H1 (cell line): ENCODE measurements at regions not wholly inside any gene's neighbourhood (a gene's known extent, or its start where the extent isn't known, plus 50 kb on each side); places are given as distances from the start of the nearest gene placed in this dataset.

Source experiments
- CTCF ChIA-PET: fragments of 300-600 bp; sonication (Branson Sonifier 250); formaldehyde crosslinking; loops from one replicate; lab custom pipeline; 2021; ENCODE audit not compliant: partially characterized antibody; lab: Charles Lee
- POLR2A ChIA-PET: fragments of 300-600 bp; sonication (Branson Sonifier 250); formaldehyde crosslinking; loops from one replicate; lab custom pipeline; 2021; ENCODE audit warnings: inconsistent platforms; ENCODE audit not compliant: partially characterized antibody; lab: Charles Lee
- DNase-seq, 2 experiments: peaks; one replicate each; pipeline versions ENCODE4 v3.0.0 to v3.0.0-alpha.2; 2010 to 2022; ENCODE audit warnings: low spot score in 2 of 2, low read depth in 1 of 2, mixed read lengths in 1 of 2
- FAIRE-seq: peaks from 2 replicates; lab custom pipeline; 2011; peaks lifted over from hg19 to GRCh38; lab: Jason Lieb, UNC
- H2AFZ ChIP-seq: 2 replicates; pipeline ENCODE4 v1.8.1; 2012; ENCODE audit warnings: low read length, inconsistent platforms
- H2AK5ac ChIP-seq: 2 replicates; pipeline ENCODE4 v1.6.1; 2013; ENCODE audit warnings: low read depth, low read length
- H2BK120ac ChIP-seq: replicated peaks from 2 replicates; pipeline ENCODE3; 2013; ENCODE audit warnings: low read depth, low read length, inconsistent platforms
- H2BK12ac ChIP-seq: 2 replicates; pipeline ENCODE4 v1.6.1; 2013; ENCODE audit warnings: low read depth, low read length
- H2BK15ac ChIP-seq: 2 replicates; pipeline ENCODE4 v1.6.1; 2013; ENCODE audit warnings: low read length
- H2BK20ac ChIP-seq: 2 replicates; pipeline ENCODE4 v1.6.1; 2013; ENCODE audit warnings: low read length
- H2BK5ac ChIP-seq: 2 replicates; pipeline ENCODE4 v1.6.1; 2013; ENCODE audit warnings: low read depth, low read length
- H3K14ac ChIP-seq: 2 replicates; pipeline ENCODE4 v1.6.1; 2013; ENCODE audit warnings: inconsistent platforms; ENCODE audit not compliant: insufficient read length
- H3K18ac ChIP-seq: 2 replicates; pipeline ENCODE4 v1.6.1; 2013; ENCODE audit warnings: low read length; ENCODE audit errors: extremely low read depth
- H3K23ac ChIP-seq: 2 replicates; pipeline ENCODE4 v1.6.1; 2013; ENCODE audit warnings: inconsistent platforms; ENCODE audit not compliant: insufficient read length
- H3K23me2 ChIP-seq: 2 replicates; pipeline ENCODE4 v1.6.1; 2013; ENCODE audit warnings: low read depth, low read length
- H3K27ac ChIP-seq: 2 replicates; pipeline ENCODE4 v1.6.1; 2011; ENCODE audit warnings: low read depth, low read length, inconsistent platforms
- H3K27me3 ChIP-seq, 4 experiments: replicated peaks in 1 of 4; 1 replicate in 1 of 4; 2 replicates in 3 of 4; pipeline versions ENCODE4 v1.6.1 to v1.8.1; 2011 to 2013; ENCODE audit warnings: low read length in 3 of 4, mild to moderate bottlenecking in 3 of 4, inconsistent platforms in 2 of 4, mixed read lengths in 2 of 4, moderate library complexity in 1 of 4; ENCODE audit not compliant: control insufficient read depth in 3 of 4, insufficient read depth in 3 of 4; ENCODE audit errors: extremely low read depth in 1 of 4
- H3K36me3 ChIP-seq, 4 experiments: 2 replicates each; pipeline versions ENCODE4 v1.6.1 to v1.8.1; 2011 to 2013; ENCODE audit warnings: mild to moderate bottlenecking in 4 of 4, low read length in 3 of 4, moderate library complexity in 2 of 4, control low read depth in 1 of 4, inconsistent platforms in 1 of 4; ENCODE audit not compliant: insufficient read depth in 4 of 4, control insufficient read depth in 2 of 4
- H3K4ac ChIP-seq: replicated peaks from 2 replicates; pipeline ENCODE3; 2013; ENCODE audit warnings: low read length, low read depth, mixed read lengths, inconsistent platforms; ENCODE audit not compliant: insufficient read length
- H3K4me1 ChIP-seq, 4 experiments: replicated peaks in 1 of 4; 1 replicate in 1 of 4; 2 replicates in 3 of 4; pipeline versions ENCODE4 v1.6.1 to v1.8.1; 2011 to 2013; ENCODE audit warnings: low read length in 3 of 4, inconsistent platforms in 2 of 4, mixed read lengths in 1 of 4; ENCODE audit not compliant: insufficient read depth in 4 of 4, control insufficient read depth in 3 of 4
- H3K4me2 ChIP-seq, 2 experiments: 2 replicates each; pipeline versions ENCODE4 v1.6.1 to v1.8.1; 2011 to 2013; ENCODE audit warnings: low read depth in 2 of 2, low read length in 2 of 2, control low read depth in 1 of 2, inconsistent platforms in 1 of 2, mild to moderate bottlenecking in 1 of 2; ENCODE audit not compliant: insufficient read depth in 1 of 2
- H3K4me3 ChIP-seq, 4 experiments: fragments of 200-600, 300-600 bp in 1 of 4; sonication (generic), shearing (Covaris generic), sonication (Bioruptor Twin) in 1 of 4; 2 replicates each; pipeline versions ENCODE4 v1.5.1 to v1.8.1; 2011 to 2016; ENCODE audit warnings: low read length in 4 of 4, low read depth in 3 of 4, control low read depth in 2 of 4, inconsistent platforms in 2 of 4, mild to moderate bottlenecking in 2 of 4, mixed read lengths in 1 of 4, moderate library complexity in 1 of 4; ENCODE audit not compliant: insufficient read depth in 2 of 4; ENCODE audit errors: extremely low read depth in 1 of 4
- H3K56ac ChIP-seq: replicated peaks from 2 replicates; pipeline ENCODE3; 2013; ENCODE audit warnings: low read depth, mild to moderate bottlenecking, mixed read lengths, low read length, inconsistent platforms; ENCODE audit not compliant: insufficient read length
- H3K79me1 ChIP-seq: 2 replicates; pipeline ENCODE4 v1.6.1; 2013; ENCODE audit warnings: low read depth, low read length, control low read depth
- H3K79me2 ChIP-seq, 2 experiments: 2 replicates each; pipeline versions ENCODE4 v1.6.1 to v1.8.1; 2012 to 2013; ENCODE audit warnings: low read length in 2 of 2, mild to moderate bottlenecking in 2 of 2, inconsistent platforms in 1 of 2; ENCODE audit not compliant: insufficient read depth in 2 of 2, control insufficient read depth in 1 of 2
- H3K9ac ChIP-seq, 4 experiments: replicated peaks in 1 of 4; 1 replicate in 1 of 4; 2 replicates in 3 of 4; pipeline versions ENCODE4 v1.6.1 to v1.8.1; 2011 to 2013; ENCODE audit warnings: low read depth in 3 of 4, low read length in 3 of 4, control low read depth in 2 of 4, mild to moderate bottlenecking in 2 of 4, moderate library complexity in 2 of 4, inconsistent platforms in 1 of 4; ENCODE audit errors: extremely low read depth in 1 of 4
- H3K9me3 ChIP-seq, 2 experiments: 2 replicates each; pipeline versions ENCODE4 v1.6.1 to v1.8.1; 2012 to 2013; ENCODE audit warnings: mild to moderate bottlenecking in 2 of 2, moderate library complexity in 2 of 2, control low read depth in 1 of 2, inconsistent platforms in 1 of 2, low read depth in 1 of 2, low read length in 1 of 2, mixed read lengths in 1 of 2; ENCODE audit not compliant: insufficient read depth in 2 of 2
- H4K20me1 ChIP-seq, 2 experiments: replicated peaks in 1 of 2; 2 replicates each; pipeline versions ENCODE3 to v1.8.1; 2011 to 2013; ENCODE audit warnings: inconsistent platforms in 2 of 2, low read length in 2 of 2, mild to moderate bottlenecking in 1 of 2; ENCODE audit not compliant: insufficient read depth in 2 of 2, control insufficient read depth in 1 of 2
- H4K5ac ChIP-seq: 2 replicates; pipeline ENCODE4 v1.6.1; 2013; ENCODE audit warnings: low read length, low read depth, mixed read lengths, inconsistent platforms; ENCODE audit not compliant: insufficient read length
- H4K8ac ChIP-seq: 2 replicates; pipeline ENCODE4 v1.8.0; 2013; ENCODE audit warnings: mild to moderate bottlenecking, moderate library complexity, low read length, inconsistent platforms; ENCODE audit not compliant: insufficient read depth; ENCODE audit errors: extremely low read depth
- H4K91ac ChIP-seq: replicated peaks from 2 replicates; pipeline ENCODE3; 2013; ENCODE audit warnings: low read length, mixed read lengths, inconsistent platforms; ENCODE audit not compliant: insufficient read length
- ASH2L ChIP-seq: fragments of 200-600, 300-600 bp; sonication (generic); IDR thresholded peaks from one replicate; pipeline ENCODE4 v1.7.1; 2017; ENCODE audit warnings: low read length
- CTBP2 ChIP-seq: IDR thresholded peaks from 2 replicates; pipeline ENCODE4 v1.7.0; 2011; ENCODE audit warnings: borderline replicate concordance, mild to moderate bottlenecking, moderate library complexity, mixed read lengths, low read length; ENCODE audit not compliant: insufficient read depth, insufficient read length
- CTCF ChIP-seq, 3 experiments: IDR thresholded peaks; 1 replicate in 2 of 3; 2 replicates in 1 of 3; pipeline versions ENCODE4 v1.5.1 to v1.6.1; 2011; ENCODE audit warnings: low read length in 3 of 3, mild to moderate bottlenecking in 3 of 3, inconsistent platforms in 2 of 3, low read depth in 1 of 3, moderate library complexity in 1 of 3; ENCODE audit not compliant: insufficient read depth in 1 of 3; ENCODE audit errors: control extremely low read depth in 1 of 3
- HDAC6 ChIP-seq: IDR thresholded peaks from one replicate; pipeline ENCODE4 v1.7.1; 2012; ENCODE audit warnings: low read depth, mild to moderate bottlenecking, inconsistent platforms, low read length, moderate library complexity
- JUN ChIP-seq: IDR thresholded peaks from 2 replicates; pipeline ENCODE4 v1.6.1; 2011; ENCODE audit warnings: low read depth, mild to moderate bottlenecking, improper control_type of control experiment, low read length
- NRF1 ChIP-seq: IDR thresholded peaks from 2 replicates; pipeline ENCODE4 v1.6.1; 2011; ENCODE audit warnings: mild to moderate bottlenecking, low read depth, low read length, improper control_type of control experiment
- TCF12 ChIP-seq: IDR thresholded peaks from 2 replicates; pipeline ENCODE4 v1.6.1; 2011; ENCODE audit warnings: low read depth, mild to moderate bottlenecking, low read length
- USF2 ChIP-seq: IDR thresholded peaks from 2 replicates; pipeline ENCODE4 v1.6.1; 2011; ENCODE audit warnings: low read length, improper control_type of control experiment
- WGBS, 2 experiments: shearing (Covaris generic) in 1 of 2; methylation state at CpG; one replicate each; pipeline versions ENCODE4 v1.1.6 to v1.1.7; 2013 to 2015; ENCODE audit warnings: low lambda C conversion rate in 2 of 2, mixed read lengths in 2 of 2, inconsistent platforms in 1 of 2, low coverage in 1 of 2, missing lambda C conversion rate in 1 of 2; ENCODE audit not compliant: insufficient replicate concordance in 2 of 2, insufficient coverage in 1 of 2, insufficient read length in 1 of 2; ENCODE audit errors: extremely low coverage in 1 of 2, missing lambda C conversion rate in 1 of 2; 5-methylcytosine and 5-hydroxymethylcytosine counted together
- TF ChIP-seq, protein P1 (sequence below): IDR thresholded peaks from 2 replicates; pipeline ENCODE4 v1.6.1; 2012; ENCODE audit warnings: low read length, inconsistent platforms

- H3K4me2 ChIP-seq, result no peak overlapping the region
- H3K23ac ChIP-seq, result no peak overlapping the region
- no peak overlapping the region for H4K91ac ChIP-seq
- H3K14ac ChIP-seq, result no peak overlapping the region
- WGBS, 2 experiments, result 83% methylated on average over 2 of the region's 2 CpGs; no CpG with 5 or more reads in 1 of the 2 experiments
- H2BK15ac ChIP-seq, result no peak overlapping the region
- H2BK120ac ChIP-seq, result no peak overlapping the region
- no peaks in the 10 kb centered on the region for H3K27me3 ChIP-seq
- no peak overlapping the region for H2BK20ac ChIP-seq
- H2AFZ ChIP-seq, result no peak overlapping the region
- no peaks in the 10 kb centered on the region; the same call in 1 of the 2 replicates for H3K23me2 ChIP-seq
- H3K9me3 ChIP-seq, result no peaks in the 10 kb centered on the region
- H3K36me3 ChIP-seq, result no peaks in the 10 kb centered on the region
- CTCF ChIA-PET, result no interaction called here
- POLR2A ChIA-PET, result no interaction called here
- no peak overlapping the region for H3K9ac ChIP-seq
- DNase-seq (no peak), FAIRE-seq (no peak)
- H3K4ac ChIP-seq, result no peak overlapping the region
- H3K56ac ChIP-seq, result no peak overlapping the region
- H4K8ac ChIP-seq, result no peak overlapping the region
- H3K79me2 ChIP-seq, result no peaks in the 10 kb centered on the region
- no peak overlapping the region for H3K4me3 ChIP-seq
- H3K79me1 ChIP-seq, result no peaks in the 10 kb centered on the region
- H4K20me1 ChIP-seq, result no peaks in the 10 kb centered on the region
- H3K4me1 ChIP-seq, result no peaks in the 10 kb centered on the region
- no peak overlapping the region for H2BK12ac ChIP-seq
- H3K18ac ChIP-seq, result no peak overlapping the region
- H3K27ac ChIP-seq, result no peak overlapping the region
- no peak overlapping the region for H2BK5ac ChIP-seq
- H4K5ac ChIP-seq, result no peak overlapping the region
- H2AK5ac ChIP-seq, result no peak overlapping the region
- TF ChIP-seq NRF1 (no peak), USF2 (no peak), ASH2L (no peak), JUN (no peak), CTCF (IDR thresholded peaks at IDR 0.05; ENCODE audit: control extremely low read depth in 1 of 3, insufficient read depth in 1 of 3, low read depth in 1 of 3, low read length in 3 of 3) (no peak), CTBP2 (no peak), TCF12 (no peak), HDAC6 (no peak)
- TF ChIP-seq, protein P1, sequence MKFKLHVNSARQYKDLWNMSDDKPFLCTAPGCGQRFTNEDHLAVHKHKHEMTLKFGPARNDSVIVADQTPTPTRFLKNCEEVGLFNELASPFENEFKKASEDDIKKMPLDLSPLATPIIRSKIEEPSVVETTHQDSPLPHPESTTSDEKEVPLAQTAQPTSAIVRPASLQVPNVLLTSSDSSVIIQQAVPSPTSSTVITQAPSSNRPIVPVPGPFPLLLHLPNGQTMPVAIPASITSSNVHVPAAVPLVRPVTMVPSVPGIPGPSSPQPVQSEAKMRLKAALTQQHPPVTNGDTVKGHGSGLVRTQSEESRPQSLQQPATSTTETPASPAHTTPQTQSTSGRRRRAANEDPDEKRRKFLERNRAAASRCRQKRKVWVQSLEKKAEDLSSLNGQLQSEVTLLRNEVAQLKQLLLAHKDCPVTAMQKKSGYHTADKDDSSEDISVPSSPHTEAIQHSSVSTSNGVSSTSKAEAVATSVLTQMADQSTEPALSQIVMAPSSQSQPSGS, result no peak
These were observed 154.6 kb upstream of the GHR start for GRCh38 chr5:42268630-42269029.
